Mesenchymal stem cell (in vitro differentiated cells and primary cell): ENCODE measurements at regions not wholly inside any gene's neighbourhood (a gene's known extent, or its start where the extent isn't known, plus 50 kb on each side); places are given as distances from the start of the nearest gene placed in this dataset.
"Not testable (repeated sequence)": the region's sequence is repeated elsewhere in the genome, so short reads cannot be mapped to it uniquely, and the experiment has no call there.

ENCODE experiments used
- DNase-seq: peaks from one replicate; pipeline ENCODE4 v3.0.0-alpha.2; 2013
- H2AFZ ChIP-seq: one replicate; pipeline ENCODE4 v1.6.1; 2013; ENCODE audit warnings: low read depth, mild to moderate bottlenecking, control low read depth, inconsistent platforms, low read length, moderate library complexity
- H2AK5ac ChIP-seq: 2 replicates; pipeline ENCODE4 v1.6.1; 2013; ENCODE audit warnings: low read length, moderate library complexity, mild to moderate bottlenecking, inconsistent platforms; ENCODE audit not compliant: severe bottlenecking
- H2BK120ac ChIP-seq: one replicate; pipeline ENCODE4 v1.6.1; 2013; ENCODE audit warnings: low read depth, mild to moderate bottlenecking, inconsistent platforms, low read length, moderate library complexity
- H2BK12ac ChIP-seq, 2 experiments: one replicate each; pipeline ENCODE4 v1.6.1; 2013; ENCODE audit warnings: inconsistent platforms in 2 of 2, low read length in 2 of 2, mild to moderate bottlenecking in 2 of 2, moderate library complexity in 2 of 2, control low read depth in 1 of 2
- H2BK15ac ChIP-seq: one replicate; pipeline ENCODE4 v1.6.1; 2013; ENCODE audit warnings: mild to moderate bottlenecking, low read depth, inconsistent platforms; ENCODE audit not compliant: poor library complexity, severe bottlenecking
- H2BK5ac ChIP-seq: 2 replicates; pipeline ENCODE4 v1.6.1; 2013; ENCODE audit warnings: low read depth, mild to moderate bottlenecking, low read length, control low read depth, inconsistent platforms; ENCODE audit not compliant: poor library complexity, severe bottlenecking
- H3K14ac ChIP-seq, 2 experiments: one replicate each; pipeline ENCODE4 v1.6.1; 2013; ENCODE audit warnings: inconsistent platforms in 2 of 2, low read length in 2 of 2, control low read depth in 1 of 2, mild to moderate bottlenecking in 1 of 2, moderate library complexity in 1 of 2
- H3K18ac ChIP-seq, 2 experiments: one replicate each; pipeline ENCODE4 v1.6.1; 2013; ENCODE audit warnings: inconsistent platforms in 2 of 2, low read length in 2 of 2, control low read depth in 1 of 2, low read depth in 1 of 2, mild to moderate bottlenecking in 1 of 2
- H3K23ac ChIP-seq, 2 experiments: one replicate each; pipeline ENCODE4 v1.6.1; 2013; ENCODE audit warnings: inconsistent platforms in 2 of 2, low read length in 2 of 2, mild to moderate bottlenecking in 2 of 2, moderate library complexity in 2 of 2, control low read depth in 1 of 2
- H3K27ac ChIP-seq: 2 replicates; pipeline ENCODE4 v1.5.1; 2013; ENCODE audit warnings: mild to moderate bottlenecking, moderate library complexity, low read length, control low read depth, inconsistent platforms; ENCODE audit not compliant: poor library complexity, severe bottlenecking
- H3K27me3 ChIP-seq, 2 experiments: 2 replicates each; pipeline versions ENCODE4 v1.6.1 to v1.7.0; 2013; ENCODE audit warnings: low read length in 2 of 2, mild to moderate bottlenecking in 2 of 2, moderate library complexity in 2 of 2, control low read depth in 1 of 2, inconsistent platforms in 1 of 2; ENCODE audit not compliant: control insufficient read depth in 1 of 2, insufficient read depth in 1 of 2
- H3K36me3 ChIP-seq, 2 experiments: 2 replicates each; pipeline versions ENCODE4 v1.6.1 to v1.7.0; 2013; ENCODE audit warnings: low read length in 2 of 2, control low read depth in 1 of 2, inconsistent platforms in 1 of 2, low read depth in 1 of 2, mild to moderate bottlenecking in 1 of 2; ENCODE audit not compliant: insufficient read depth in 2 of 2, control insufficient read depth in 1 of 2
- H3K4ac ChIP-seq, 2 experiments: one replicate each; pipeline ENCODE4 v1.6.1; 2013; ENCODE audit warnings: inconsistent platforms in 2 of 2, low read length in 2 of 2, mild to moderate bottlenecking in 2 of 2, moderate library complexity in 2 of 2, control low read depth in 1 of 2, low read depth in 1 of 2
- H3K4me1 ChIP-seq: 2 replicates; pipeline ENCODE4 v1.6.1; 2013; ENCODE audit warnings: low read depth, low read length, control low read depth; ENCODE audit not compliant: control insufficient read depth, insufficient read depth
- H3K4me2 ChIP-seq: 2 replicates; pipeline ENCODE4 v1.6.1; 2013; ENCODE audit warnings: low read length, mild to moderate bottlenecking, inconsistent platforms; ENCODE audit not compliant: poor library complexity, severe bottlenecking
- H3K4me3 ChIP-seq, 2 experiments: 2 replicates each; pipeline versions ENCODE4 v1.5.1 to v1.7.0; 2013; ENCODE audit warnings: low read length in 2 of 2, mild to moderate bottlenecking in 2 of 2, control low read depth in 1 of 2, low read depth in 1 of 2; ENCODE audit not compliant: insufficient read depth in 1 of 2
- H3K79me1 ChIP-seq: replicated peaks from 2 replicates; pipeline ENCODE4 v1.6.1; 2013; ENCODE audit warnings: mild to moderate bottlenecking, control low read depth, low read length, inconsistent platforms; ENCODE audit not compliant: poor library complexity, severe bottlenecking
- H3K9ac ChIP-seq: 2 replicates; pipeline ENCODE4 v1.7.0; 2013; ENCODE audit warnings: mild to moderate bottlenecking, low read length, moderate library complexity
- H3K9me3 ChIP-seq: 2 replicates; pipeline ENCODE4 v1.7.0; 2013; ENCODE audit warnings: mild to moderate bottlenecking, low read length; ENCODE audit not compliant: control insufficient read depth
- H4K8ac ChIP-seq: one replicate; pipeline ENCODE4 v1.6.1; 2013; ENCODE audit warnings: inconsistent platforms, mild to moderate bottlenecking, low read length, moderate library complexity
- H4K91ac ChIP-seq: one replicate; pipeline ENCODE4 v1.6.1; 2013; ENCODE audit warnings: mild to moderate bottlenecking, low read length, inconsistent platforms
- WGBS: methylation state at CpG from one replicate; pipeline ENCODE4 v1.1.7; 2013; ENCODE audit warnings: mixed read lengths; 5-methylcytosine and 5-hydroxymethylcytosine counted together

GRCh38 chr5:50501491-50502228, 60.6 kb upstream of the EMB start:
- Histone ChIP-seq H3K14ac (no peak overlapping the region), H3K4me3 (no peak overlapping the region), H3K4ac (no peak overlapping the region), H2AFZ (no peak overlapping the region), H3K27ac (no peak overlapping the region), H4K91ac (no peak overlapping the region), H2BK120ac (no peak overlapping the region), H3K9ac (no peak overlapping the region), H2BK5ac (no peak overlapping the region), H3K9me3 (no peaks in the 10 kb centered on the region), H3K4me2 (no peak overlapping the region), H3K18ac (no peak overlapping the region), H3K79me1 (no peaks in the 10 kb centered on the region), H3K23ac (no peak overlapping the region), H3K4me1 (no peaks in the 10 kb centered on the region), H3K36me3 (no peaks in the 10 kb centered on the region), H2BK12ac (no peak overlapping the region), H2BK15ac (no peak overlapping the region), H2AK5ac (no peak overlapping the region), H4K8ac (no peak overlapping the region), H3K27me3 (no peaks in the 10 kb centered on the region)
- WGBS, result 0% methylated on average over 1 of the region's 2 CpGs
- peak; percentile 7 for DNase-seq

DNA sequence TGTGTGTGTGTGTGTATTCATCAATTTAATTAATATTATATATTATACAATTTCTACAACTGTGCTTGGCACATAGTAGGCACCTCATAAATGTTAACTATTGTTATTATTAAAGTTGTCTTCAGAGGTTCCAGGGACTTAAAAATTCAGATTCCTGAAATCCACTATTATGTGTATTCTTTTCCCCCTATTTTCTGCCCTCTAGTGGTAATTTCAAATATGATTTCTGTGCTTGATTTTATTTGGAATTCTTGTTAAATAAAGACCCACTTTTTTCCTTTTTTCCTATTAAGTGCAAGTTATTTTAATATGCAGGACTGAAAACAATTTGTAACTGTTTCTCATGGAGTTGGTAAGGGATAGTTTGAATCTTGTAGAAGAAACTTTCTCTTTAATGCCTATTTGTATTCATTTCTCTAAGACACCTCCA, 72.0 kb upstream of the EMB start:
- not testable (repeated sequence) for H3K9ac ChIP-seq, H3K4me3 ChIP-seq, H3K79me1 ChIP-seq, DNase-seq, H3K14ac ChIP-seq, H3K4me2 ChIP-seq, H3K23ac ChIP-seq, H3K36me3 ChIP-seq, H3K18ac ChIP-seq, H3K27me3 ChIP-seq, H4K91ac ChIP-seq, H2BK120ac ChIP-seq, H2BK12ac ChIP-seq, H3K4me1 ChIP-seq, H4K8ac ChIP-seq, H3K27ac ChIP-seq, H3K4ac ChIP-seq, H2AK5ac ChIP-seq, H2BK5ac ChIP-seq, H3K9me3 ChIP-seq, H2BK15ac ChIP-seq, H2AFZ ChIP-seq

DNA sequence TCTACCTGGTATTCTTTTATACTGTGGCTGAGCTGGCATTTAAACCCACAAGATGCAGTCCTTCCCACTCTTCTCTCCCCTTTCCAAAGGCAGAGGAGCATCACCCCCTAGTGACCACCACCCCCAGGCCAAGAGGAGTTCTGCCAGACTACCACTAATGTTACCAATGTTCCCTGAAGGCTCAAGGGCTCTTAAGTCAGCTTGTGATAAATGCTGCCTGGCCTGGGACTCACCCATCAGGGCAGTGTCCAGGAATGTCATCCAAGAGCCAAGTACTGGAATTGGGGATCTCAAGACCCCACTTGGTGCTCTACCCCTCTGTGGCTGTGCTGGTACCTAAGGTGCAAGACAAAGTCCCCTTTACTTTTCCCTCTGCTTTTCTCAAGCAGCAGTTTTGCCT, 80.0 kb upstream of the EMB start:
- not testable (repeated sequence) for H3K27me3 ChIP-seq, H3K4me1 ChIP-seq, H3K27ac ChIP-seq, H2AFZ ChIP-seq, H4K91ac ChIP-seq, H3K18ac ChIP-seq, H3K4ac ChIP-seq, H3K4me3 ChIP-seq, H3K79me1 ChIP-seq, H3K4me2 ChIP-seq, H3K36me3 ChIP-seq, H4K8ac ChIP-seq, H2BK15ac ChIP-seq, H2BK5ac ChIP-seq, DNase-seq, H3K9me3 ChIP-seq, H3K23ac ChIP-seq, H2BK120ac ChIP-seq, H3K9ac ChIP-seq, H3K14ac ChIP-seq, H2BK12ac ChIP-seq, H2AK5ac ChIP-seq

GRCh38 chr5:50527514-50528060, 86.5 kb upstream of the EMB start:
- not testable (repeated sequence) for H2AK5ac ChIP-seq, H3K23ac ChIP-seq, H3K36me3 ChIP-seq, H3K79me1 ChIP-seq, H4K8ac ChIP-seq, H3K4me3 ChIP-seq, H3K4me2 ChIP-seq, H2BK15ac ChIP-seq, H3K4ac ChIP-seq, H3K4me1 ChIP-seq, H3K9me3 ChIP-seq, H2BK5ac ChIP-seq, DNase-seq, H3K27ac ChIP-seq, H3K14ac ChIP-seq, H2BK12ac ChIP-seq, H3K18ac ChIP-seq, H4K91ac ChIP-seq, H2AFZ ChIP-seq, H2BK120ac ChIP-seq, H3K27me3 ChIP-seq, H3K9ac ChIP-seq
- WGBS, result 78% methylated on average over 3 of the region's 3 CpGs
